KMS-11 (cell line): ENCODE measurements at regions not wholly inside any gene's neighbourhood (a gene's known extent, or its start where the extent isn't known, plus 50 kb on each side); places are given as distances from the start of the nearest gene placed in this dataset.

Experiments
- H2AFZ ChIP-seq: fragments of 200-600 bp; sonication (generic); 2 replicates; pipeline ENCODE4 v1.6.1; 2016; ENCODE audit warnings: antibody characterized with exemption, mixed run types, low read depth
- H3K27ac ChIP-seq: fragments of 200-600 bp; sonication (generic); 2 replicates; pipeline ENCODE4 v1.6.1; 2016; ENCODE audit warnings: mild to moderate bottlenecking, mixed run types
- H3K27me3 ChIP-seq: fragments of 200-600 bp; sonication (generic); 2 replicates; pipeline ENCODE4 v1.6.1; 2017; ENCODE audit warnings: mild to moderate bottlenecking, low read depth, mixed run types, moderate library complexity; ENCODE audit not compliant: insufficient read depth
- H3K36me3 ChIP-seq: fragments of 200-600 bp; sonication (generic); 2 replicates; pipeline ENCODE4 v1.6.1; 2017; ENCODE audit warnings: mild to moderate bottlenecking, mixed run types; ENCODE audit not compliant: insufficient read depth
- H3K4me1 ChIP-seq: fragments of 200-600 bp; sonication (generic); 2 replicates; pipeline ENCODE4 v1.6.1; 2016; ENCODE audit warnings: mild to moderate bottlenecking, low read depth, mixed run types; ENCODE audit not compliant: poor library complexity, severe bottlenecking
- H3K4me2 ChIP-seq: fragments of 200-600 bp; sonication (generic); 2 replicates; pipeline ENCODE4 v1.7.0; 2016; ENCODE audit warnings: mild to moderate bottlenecking, mixed run types
- H3K4me3 ChIP-seq: fragments of 200-600 bp; sonication (generic); IDR thresholded peaks from 2 replicates; pipeline ENCODE4 v1.6.1; 2017; ENCODE audit warnings: low read depth, low read length, mixed read lengths; ENCODE audit not compliant: insufficient read depth
- H3K79me2 ChIP-seq: fragments of 200-600 bp; sonication (generic); 2 replicates; pipeline ENCODE4 v1.6.1; 2016; ENCODE audit warnings: low read depth, mixed run types; ENCODE audit not compliant: insufficient read depth
- H3K9ac ChIP-seq: fragments of 200-600 bp; sonication (generic); 2 replicates; pipeline ENCODE4 v1.6.1; 2016; ENCODE audit warnings: mild to moderate bottlenecking, mixed run types
- H4K20me1 ChIP-seq: fragments of 200-600 bp; sonication (generic); 2 replicates; pipeline ENCODE4 v1.6.1; 2016; ENCODE audit warnings: mild to moderate bottlenecking, mixed run types; ENCODE audit not compliant: insufficient read depth
- TF ChIP-seq, protein P1 (sequence below): fragments of 200-600 bp; sonication (generic); conservative IDR thresholded peaks from 2 replicates; pipeline ENCODE4 v1.6.1; 2017; ENCODE audit warnings: low read depth, mild to moderate bottlenecking, antibody characterized with exemption, low read length, moderate library complexity, mixed read lengths

DNA sequence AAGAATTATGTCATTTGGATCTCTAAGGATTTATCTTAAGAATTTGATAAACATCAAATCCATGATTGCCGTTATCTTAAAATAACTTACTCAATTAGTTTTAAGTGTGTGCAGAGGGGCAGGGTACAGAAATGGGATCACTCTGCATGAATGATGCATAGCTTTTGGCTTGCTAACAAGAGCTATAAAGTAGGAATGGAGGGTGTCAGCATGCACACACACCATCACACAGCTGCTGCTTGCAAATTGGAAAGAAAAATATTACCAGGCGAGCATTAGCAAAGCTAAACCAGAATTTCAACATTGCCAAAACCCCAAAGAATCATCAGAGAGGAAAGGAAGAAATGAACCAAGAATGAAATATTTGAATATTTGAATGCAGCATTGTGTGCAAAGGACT is 580.6 kb downstream of the LMO7 start:
- Histone ChIP-seq H3K4me1 (peaks cover 12% of the 10 kb centered on the region), H3K4me2 (no peak overlapping the region), H3K27ac (no peak overlapping the region), H4K20me1 (no peaks in the 10 kb centered on the region), H3K4me3 (no peak overlapping the region), H2AFZ (no peak overlapping the region), H3K36me3 (no peaks in the 10 kb centered on the region), H3K79me2 (no peaks in the 10 kb centered on the region), H3K27me3 (no peaks in the 10 kb centered on the region), H3K9ac (no peak overlapping the region)
- TF ChIP-seq, protein P1, sequence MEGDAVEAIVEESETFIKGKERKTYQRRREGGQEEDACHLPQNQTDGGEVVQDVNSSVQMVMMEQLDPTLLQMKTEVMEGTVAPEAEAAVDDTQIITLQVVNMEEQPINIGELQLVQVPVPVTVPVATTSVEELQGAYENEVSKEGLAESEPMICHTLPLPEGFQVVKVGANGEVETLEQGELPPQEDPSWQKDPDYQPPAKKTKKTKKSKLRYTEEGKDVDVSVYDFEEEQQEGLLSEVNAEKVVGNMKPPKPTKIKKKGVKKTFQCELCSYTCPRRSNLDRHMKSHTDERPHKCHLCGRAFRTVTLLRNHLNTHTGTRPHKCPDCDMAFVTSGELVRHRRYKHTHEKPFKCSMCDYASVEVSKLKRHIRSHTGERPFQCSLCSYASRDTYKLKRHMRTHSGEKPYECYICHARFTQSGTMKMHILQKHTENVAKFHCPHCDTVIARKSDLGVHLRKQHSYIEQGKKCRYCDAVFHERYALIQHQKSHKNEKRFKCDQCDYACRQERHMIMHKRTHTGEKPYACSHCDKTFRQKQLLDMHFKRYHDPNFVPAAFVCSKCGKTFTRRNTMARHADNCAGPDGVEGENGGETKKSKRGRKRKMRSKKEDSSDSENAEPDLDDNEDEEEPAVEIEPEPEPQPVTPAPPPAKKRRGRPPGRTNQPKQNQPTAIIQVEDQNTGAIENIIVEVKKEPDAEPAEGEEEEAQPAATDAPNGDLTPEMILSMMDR = no peak

DNA sequence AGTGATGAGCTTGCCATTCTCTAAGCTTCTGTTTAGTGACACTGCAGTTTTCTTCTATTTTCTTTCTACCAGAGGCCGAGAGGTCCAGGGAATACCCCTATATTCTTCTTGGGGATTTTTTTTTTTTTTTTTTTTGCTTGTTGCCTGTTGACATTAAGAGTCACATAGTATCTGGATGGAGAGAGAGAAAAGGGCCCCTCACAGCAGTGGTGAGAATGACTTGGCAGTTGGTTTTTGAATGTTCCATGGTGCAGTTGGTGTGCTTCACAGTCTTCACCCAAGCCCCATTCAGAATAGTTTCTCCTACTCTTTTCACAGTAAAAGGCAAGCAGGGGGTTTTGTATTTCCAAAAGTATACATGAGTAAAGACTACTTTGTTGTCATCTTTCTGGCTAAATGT is 577.9 kb downstream of the LMO7 start:
- H3K4me3 ChIP-seq = no peak overlapping the region
- H3K9ac ChIP-seq = no peak overlapping the region
- H3K79me2 ChIP-seq = no peaks in the 10 kb centered on the region
- H3K27ac ChIP-seq = no peak overlapping the region
- H3K36me3 ChIP-seq = no peaks in the 10 kb centered on the region
- no peak overlapping the region for H3K4me2 ChIP-seq
- peaks cover 12% of the 10 kb centered on the region for H3K4me1 ChIP-seq
- no peak overlapping the region for H2AFZ ChIP-seq
- H3K27me3 ChIP-seq = no peaks in the 10 kb centered on the region
- H4K20me1 ChIP-seq = no peaks in the 10 kb centered on the region
- TF ChIP-seq, protein P1 = no peak

DNA sequence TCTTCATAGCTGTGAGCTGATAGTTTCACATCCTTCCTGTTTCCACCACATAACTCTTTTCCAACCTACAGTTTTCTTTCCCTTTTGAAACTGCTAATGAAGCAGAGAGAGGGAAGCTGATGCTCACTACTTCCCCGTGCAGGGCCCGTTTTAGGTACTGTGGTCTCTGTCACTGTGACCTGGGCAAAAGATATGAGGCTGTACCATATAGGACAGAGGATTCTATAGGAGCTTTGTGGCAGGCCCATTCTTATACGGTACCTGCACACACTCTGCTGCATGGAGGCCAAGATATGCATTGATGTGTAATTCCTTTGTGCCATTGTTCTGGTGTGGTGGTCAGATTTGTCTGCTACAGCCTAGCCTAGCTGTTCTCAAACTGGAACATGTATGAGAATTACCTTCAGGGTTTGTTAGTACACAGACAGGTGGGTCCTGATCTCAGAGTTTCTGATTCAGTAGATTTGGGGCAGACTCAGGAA is 577.3 kb downstream of the LMO7 start:
- Histone ChIP-seq H3K4me2 (no peak overlapping the region), H3K36me3 (no peaks in the 10 kb centered on the region), H3K4me1 (peaks cover 12% of the 10 kb centered on the region), H3K27ac (no peak overlapping the region), H3K79me2 (no peaks in the 10 kb centered on the region), H3K4me3 (no peak overlapping the region), H3K27me3 (no peaks in the 10 kb centered on the region), H4K20me1 (no peaks in the 10 kb centered on the region), H2AFZ (no peak overlapping the region), H3K9ac (no peak overlapping the region)
- TF ChIP-seq, protein P1 = no peak

DNA sequence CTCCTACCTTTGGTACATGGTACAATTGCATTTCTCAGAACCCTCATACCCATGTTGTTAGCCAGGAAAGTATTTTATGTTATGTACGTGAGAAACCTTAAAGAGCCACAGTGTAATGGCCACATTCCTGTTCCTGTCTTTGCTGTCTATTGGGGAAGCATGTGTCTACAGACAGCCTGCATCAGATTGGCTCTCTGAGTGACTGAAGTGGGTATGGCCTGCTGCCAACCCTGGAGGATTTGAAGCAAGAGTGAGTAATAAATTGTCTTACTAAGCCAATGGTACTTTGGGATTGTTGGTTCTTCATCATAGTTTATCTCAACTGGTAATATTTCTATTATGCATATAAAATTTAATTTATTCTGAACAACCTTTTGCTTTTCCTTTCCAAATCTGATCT is 574.1 kb downstream of the LMO7 start:
- no peak overlapping the region for H3K4me3 ChIP-seq
- no peak overlapping the region for H3K4me2 ChIP-seq
- no peak overlapping the region for H3K27ac ChIP-seq
- H3K79me2 ChIP-seq = no peaks in the 10 kb centered on the region
- H3K27me3 ChIP-seq = no peaks in the 10 kb centered on the region
- no peak overlapping the region for H3K9ac ChIP-seq
- H4K20me1 ChIP-seq = no peaks in the 10 kb centered on the region
- H3K36me3 ChIP-seq = no peaks in the 10 kb centered on the region
- no peak overlapping the region for H2AFZ ChIP-seq
- peaks cover 12% of the 10 kb centered on the region for H3K4me1 ChIP-seq
- TF ChIP-seq, protein P1 = no peak
